ENCODE measurements at regions not wholly inside any gene's neighbourhood (a gene's known extent, or its start where the extent isn't known, plus 50 kb on each side); places are given as distances from the start of the nearest gene placed in this dataset.

- no peak overlapping the region for H2AFZ ChIP-seq (ENCODE audit: low read length)
- H3K27ac ChIP-seq (ENCODE audit: low read depth, low read length), result no peak overlapping the region
- no peak for DNase-seq (ENCODE audit: insufficient read length, low spot score, missing footprints)
- H3K27me3 ChIP-seq (ENCODE audit: insufficient read depth, low read length), result no peaks in the 10 kb centered on the region
- no peaks in the 10 kb centered on the region for H4K20me1 ChIP-seq (ENCODE audit: insufficient read depth, low read length)
- no peaks in the 10 kb centered on the region for H3K36me3 ChIP-seq (ENCODE audit: insufficient read depth, low read length)
- no peak overlapping the region for H3K4me3 ChIP-seq (ENCODE audit: insufficient read depth, low read length)
- no peaks in the 10 kb centered on the region for H3K79me2 ChIP-seq (ENCODE audit: insufficient read depth, low read length)
- no peak overlapping the region for H3K4me2 ChIP-seq (ENCODE audit: insufficient read depth, low read length)
- no peak for TF ChIP-seq CTCF (IDR thresholded peaks at IDR 0.05; ENCODE audit: extremely low read depth, low read depth, low read length)
- H3K9me3 ChIP-seq (ENCODE audit: low read depth, low read length), result no peaks in the 10 kb centered on the region
- peaks cover 6% of the 10 kb centered on the region for H3K4me1 ChIP-seq (ENCODE audit: insufficient read depth, low read length)
Observed at GRCh38 chr4:14812101-14812500, 190.2 kb upstream of the CPEB2 start.

GRCh38 chr4:14816623-14817261, 185.5 kb upstream of the CPEB2 start:
- no peak overlapping the region for H2AFZ ChIP-seq (ENCODE audit: low read length)
- peaks cover 3% of the 10 kb centered on the region for H3K27me3 ChIP-seq (ENCODE audit: insufficient read depth, low read length)
- no peak for DNase-seq (ENCODE audit: insufficient read length, low spot score, missing footprints)
- no peak overlapping the region for H3K27ac ChIP-seq (ENCODE audit: low read depth, low read length)
- H3K36me3 ChIP-seq (ENCODE audit: insufficient read depth, low read length), result no peaks in the 10 kb centered on the region
- TF ChIP-seq CTCF (IDR thresholded peaks at IDR 0.05; ENCODE audit: extremely low read depth, low read depth, low read length), result no peak
- no peaks in the 10 kb centered on the region for H3K9me3 ChIP-seq (ENCODE audit: low read depth, low read length)
- H3K4me1 ChIP-seq (ENCODE audit: insufficient read depth, low read length), result no peaks in the 10 kb centered on the region
- H4K20me1 ChIP-seq (ENCODE audit: insufficient read depth, low read length), result no peaks in the 10 kb centered on the region
- H3K4me2 ChIP-seq (ENCODE audit: insufficient read depth, low read length), result no peak overlapping the region
- no peaks in the 10 kb centered on the region for H3K79me2 ChIP-seq (ENCODE audit: insufficient read depth, low read length)
- H3K4me3 ChIP-seq (ENCODE audit: insufficient read depth, low read length), result no peak overlapping the region

- no peak for TF ChIP-seq CTCF (IDR thresholded peaks at IDR 0.05; ENCODE audit: extremely low read depth, low read depth, low read length)
- H3K27me3 ChIP-seq (ENCODE audit: insufficient read depth, low read length), result no peaks in the 10 kb centered on the region
Observed at GRCh38 chr4:14824189-14824588, 178.1 kb upstream of the CPEB2 start.

GRCh38 chr4:14827111-14827510, 175.2 kb upstream of the CPEB2 start:
- Histone ChIP-seq H3K27me3 (ENCODE audit: insufficient read depth, low read length) (no peaks in the 10 kb centered on the region), H3K27ac (ENCODE audit: low read depth, low read length) (no peak overlapping the region), H3K36me3 (ENCODE audit: insufficient read depth, low read length) (no peaks in the 10 kb centered on the region), H3K79me2 (ENCODE audit: insufficient read depth, low read length) (no peaks in the 10 kb centered on the region), H2AFZ (ENCODE audit: low read length) (peak overlapping the region; percentile 10), H3K4me3 (ENCODE audit: insufficient read depth, low read length) (no peak overlapping the region), H3K9me3 (ENCODE audit: low read depth, low read length) (no peaks in the 10 kb centered on the region), H4K20me1 (ENCODE audit: insufficient read depth, low read length) (no peaks in the 10 kb centered on the region), H3K4me1 (ENCODE audit: insufficient read depth, low read length) (peaks cover 3% of the 10 kb centered on the region), H3K4me2 (ENCODE audit: insufficient read depth, low read length) (no peak overlapping the region)
- DNase-seq (ENCODE audit: insufficient read length, low spot score, missing footprints), result peak; percentile 5
- TF ChIP-seq CTCF (IDR thresholded peaks at IDR 0.05; ENCODE audit: extremely low read depth, low read depth, low read length), result no peak

More at GRCh38 chr4:14824189-14824588, 178.1 kb upstream of the CPEB2 start:
- Histone ChIP-seq H3K27ac (ENCODE audit: low read depth, low read length) (no peak overlapping the region), H3K4me2 (ENCODE audit: insufficient read depth, low read length) (no peak overlapping the region), H3K4me3 (ENCODE audit: insufficient read depth, low read length) (no peak overlapping the region), H3K9me3 (ENCODE audit: low read depth, low read length) (no peaks in the 10 kb centered on the region), H2AFZ (ENCODE audit: low read length) (no peak overlapping the region), H4K20me1 (ENCODE audit: insufficient read depth, low read length) (no peaks in the 10 kb centered on the region), H3K79me2 (ENCODE audit: insufficient read depth, low read length) (no peaks in the 10 kb centered on the region), H3K36me3 (ENCODE audit: insufficient read depth, low read length) (no peaks in the 10 kb centered on the region), H3K4me1 (ENCODE audit: insufficient read depth, low read length) (peaks cover 3% of the 10 kb centered on the region)
- DNase-seq (ENCODE audit: insufficient read length, low spot score, missing footprints), result no peak
